NCI-H510A treated with DMSO at 0.1 percent for 48 hours (cell line): ENCODE measurements at regions not wholly inside any gene's neighbourhood (a gene's known extent, or its start where the extent isn't known, plus 50 kb on each side); places are given as distances from the start of the nearest gene placed in this dataset.

Source experiments
- DNase-seq: peaks from one replicate; lab custom pipeline; 2025; lab: John Stamatoyannopoulos, UW

DNA sequence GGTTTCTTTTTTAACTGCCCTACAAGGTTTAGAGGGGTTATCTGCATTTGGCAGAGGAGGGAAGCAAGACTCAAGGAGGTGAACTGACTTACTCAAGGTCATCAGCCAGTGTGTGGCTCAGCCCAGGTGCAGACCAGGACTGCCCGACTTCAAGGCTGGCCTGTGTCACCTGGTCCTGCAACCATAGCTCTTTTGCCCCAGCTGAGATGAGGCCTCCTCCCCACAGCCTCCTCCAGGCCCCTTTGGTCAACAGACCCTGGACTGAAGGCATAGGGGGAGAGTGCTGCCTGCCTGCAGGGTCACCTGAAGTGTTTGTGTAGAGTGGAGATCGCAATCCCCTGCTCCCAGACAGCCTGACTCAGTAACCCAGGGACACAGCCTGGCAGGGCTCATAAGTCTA, 168.5 kb upstream of the GLI2 start:
- no peak for DNase-seq

DNA sequence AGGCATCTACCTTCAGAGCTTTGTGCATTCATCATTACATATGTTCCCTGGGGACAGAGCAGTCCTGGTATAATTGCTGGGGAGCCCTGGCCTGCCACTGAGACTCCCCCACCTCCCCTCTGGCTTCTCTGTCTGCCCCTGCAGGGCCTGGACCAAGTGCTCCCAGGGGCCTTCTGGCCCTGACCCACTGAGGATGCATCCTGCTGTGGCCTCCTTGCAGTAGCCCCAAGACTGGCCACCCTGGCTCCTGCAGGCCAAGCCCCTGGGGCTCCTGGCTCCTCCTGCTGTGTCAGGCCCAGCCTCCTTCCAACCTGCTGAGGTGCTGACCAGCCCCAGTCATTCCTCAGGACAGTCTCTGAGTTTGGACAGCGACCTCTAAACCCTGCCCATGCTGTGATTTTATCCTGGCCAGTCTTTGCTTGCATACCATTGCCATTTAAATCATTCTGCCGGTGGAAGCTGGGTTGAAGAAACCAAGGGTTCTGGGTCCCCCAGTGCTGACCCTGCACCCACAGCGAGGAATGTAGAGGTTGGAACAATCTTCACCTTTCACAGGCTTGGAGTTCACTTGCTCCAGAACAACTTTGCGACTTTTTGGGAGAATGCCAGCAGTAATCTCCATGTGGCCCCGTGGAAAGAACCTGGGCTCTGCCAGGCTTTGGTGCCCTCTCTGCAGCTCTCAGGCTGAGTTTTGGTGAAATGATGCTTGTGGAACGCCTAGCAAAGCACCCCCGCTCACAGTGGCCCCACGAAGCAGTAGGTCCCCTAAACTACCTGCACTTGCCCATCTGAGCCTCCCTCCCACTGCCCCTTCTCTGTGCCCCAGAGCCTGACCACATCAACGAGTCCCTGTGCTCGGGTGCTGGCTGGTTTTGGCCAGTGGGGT, 167.3 kb upstream of the GLI2 start:
- no peak for DNase-seq

DNA sequence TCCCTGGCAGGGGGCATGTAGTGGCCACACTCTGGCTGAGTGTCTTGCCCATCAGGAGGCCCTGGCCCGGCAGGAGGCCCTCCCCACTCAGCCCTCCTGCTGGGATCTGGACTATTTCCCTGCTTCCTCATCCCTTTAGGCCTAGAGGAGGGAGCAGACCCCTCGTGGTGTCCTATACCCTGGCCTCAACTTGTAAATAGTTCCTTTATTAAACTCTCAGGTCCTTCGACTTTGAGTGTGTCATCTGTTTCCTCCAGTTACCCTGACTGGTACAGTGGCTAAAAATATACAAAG, 166.7 kb upstream of the GLI2 start:
- DNase-seq, result no peak

DNA sequence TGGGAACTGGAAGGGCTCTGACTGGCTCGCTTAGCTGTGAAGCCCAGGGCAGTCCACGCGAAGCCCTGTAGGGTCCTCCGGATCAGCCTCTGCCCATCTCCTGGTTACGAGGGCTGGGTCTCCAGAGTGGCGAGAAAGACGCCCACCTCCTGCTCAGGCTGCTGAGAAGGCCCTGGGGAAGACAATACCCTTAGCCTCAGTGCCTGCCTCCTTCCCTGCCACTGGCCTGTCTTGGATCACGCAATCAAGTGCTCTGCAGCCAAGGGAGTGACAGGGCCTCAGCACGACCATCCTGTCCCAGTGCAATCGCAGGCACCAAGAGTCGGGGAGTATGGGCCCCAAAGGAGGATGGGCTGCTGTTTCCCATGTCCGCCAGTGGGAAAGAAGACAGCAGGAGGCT, 165.7 kb upstream of the GLI2 start:
- no peak for DNase-seq

DNA sequence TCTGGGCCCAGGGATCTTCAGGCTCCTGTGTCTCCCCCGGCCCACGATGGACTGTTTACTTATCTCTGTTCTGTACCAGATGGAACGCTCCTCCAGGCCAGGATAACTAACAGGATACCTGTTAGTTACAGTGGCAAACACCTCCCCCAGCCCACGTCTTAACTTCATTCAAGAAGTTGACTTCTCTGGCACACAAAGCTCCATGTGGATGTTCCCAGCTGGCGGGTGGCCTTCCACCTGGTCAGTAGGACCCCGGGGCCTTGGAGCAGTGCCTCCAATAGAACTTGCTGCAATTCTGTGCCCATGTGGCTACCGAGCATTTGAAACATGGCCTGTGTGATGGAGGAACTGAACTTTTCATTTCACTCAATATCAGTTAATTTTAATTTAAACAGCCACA, 165.1 kb upstream of the GLI2 start:
- DNase-seq, result no peak

DNA sequence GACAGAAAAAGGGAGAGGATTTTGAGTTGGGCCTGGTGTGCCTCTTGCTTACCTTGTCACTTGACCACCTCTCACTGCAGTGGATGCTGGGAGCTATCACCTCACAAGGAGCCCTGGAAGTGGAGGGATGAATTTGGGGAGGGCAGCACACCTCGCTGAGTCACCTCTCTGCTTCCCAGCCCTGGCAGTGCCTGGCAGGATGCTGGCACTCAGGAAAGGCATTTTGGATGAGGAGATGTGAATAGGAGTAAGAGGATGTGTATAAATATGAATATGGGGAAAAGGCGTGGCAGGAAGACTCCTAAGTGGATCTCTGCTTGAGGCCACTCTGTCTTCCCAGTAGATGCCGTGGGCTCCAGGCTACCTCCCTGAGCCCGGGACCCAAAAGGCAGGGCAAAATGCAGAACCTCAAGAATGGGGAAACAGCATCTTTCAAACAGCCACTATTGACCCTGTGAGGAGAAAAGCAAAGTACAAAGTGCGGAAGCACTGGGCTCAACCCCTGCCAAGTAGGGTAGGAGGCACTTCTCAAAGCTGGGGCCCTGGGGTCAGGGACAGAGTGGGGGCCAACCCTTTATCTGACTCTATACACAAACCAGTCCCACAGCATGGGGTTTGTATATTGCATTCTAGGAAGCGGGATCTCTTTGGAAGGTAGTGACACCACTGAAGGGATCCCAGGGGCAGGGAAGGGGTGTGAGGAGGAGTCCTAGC, 164.5 kb upstream of the GLI2 start:
- DNase-seq, result no peak

DNA sequence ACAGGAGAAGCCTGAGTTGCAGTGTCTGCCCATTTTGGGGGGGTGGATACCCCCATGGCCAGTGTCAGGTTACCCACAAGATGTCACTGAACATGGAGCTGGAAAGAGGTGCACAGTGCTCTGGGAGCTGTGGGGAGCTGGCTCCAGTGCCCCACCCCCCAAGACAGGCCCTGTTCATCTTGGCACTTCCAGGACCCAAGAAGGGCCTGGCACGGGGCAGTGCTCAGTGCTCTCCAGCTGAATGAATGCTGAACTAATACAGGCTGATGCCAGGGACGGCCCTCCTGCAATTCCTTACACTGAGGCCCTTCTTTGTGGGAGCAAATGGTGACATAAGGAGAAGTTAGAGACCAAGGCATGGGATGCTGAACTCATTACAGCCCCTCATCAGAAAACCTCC, 163.4 kb upstream of the GLI2 start:
- DNase-seq, result no peak

DNA sequence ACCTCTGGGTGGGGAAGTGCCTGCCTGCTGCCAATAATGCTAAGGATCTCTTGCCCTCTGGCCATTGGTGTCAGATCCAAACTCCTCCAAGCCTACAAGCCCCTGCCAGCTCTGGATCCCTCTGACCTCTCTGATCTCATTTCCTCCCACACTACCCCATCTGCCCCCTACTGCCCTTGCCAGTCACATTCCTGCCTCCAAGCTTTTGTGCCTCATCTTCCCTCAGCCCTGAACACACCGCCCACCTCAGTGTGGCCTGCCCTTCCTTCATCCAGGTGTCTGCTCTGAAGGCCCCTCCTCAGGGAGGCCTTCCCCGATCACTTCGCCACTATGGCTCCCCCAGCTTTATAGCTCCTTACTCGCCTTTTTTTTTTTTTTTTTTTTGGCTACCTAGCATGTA, 161.0 kb upstream of the GLI2 start:
- no peak for DNase-seq

DNA sequence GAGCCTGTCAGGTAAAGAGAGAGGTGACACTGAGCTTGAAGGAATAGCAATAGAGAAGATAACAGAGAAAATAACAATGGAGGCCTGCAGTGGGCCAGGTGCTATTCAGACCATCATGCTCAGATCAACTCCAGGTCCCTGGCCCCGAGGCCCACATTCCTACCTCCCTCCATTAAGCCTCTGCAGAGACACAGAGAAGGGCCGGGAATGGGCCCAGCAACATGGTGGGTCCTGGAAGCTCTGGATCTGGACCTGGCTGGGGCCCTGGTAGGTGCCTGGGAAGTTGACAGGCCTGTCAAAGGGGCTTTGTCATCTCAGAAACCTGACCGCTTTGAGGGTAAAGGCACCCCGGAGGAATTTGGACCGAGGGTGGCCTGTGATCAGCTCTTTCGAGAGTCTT, 159.7 kb upstream of the GLI2 start:
- no peak for DNase-seq

DNA sequence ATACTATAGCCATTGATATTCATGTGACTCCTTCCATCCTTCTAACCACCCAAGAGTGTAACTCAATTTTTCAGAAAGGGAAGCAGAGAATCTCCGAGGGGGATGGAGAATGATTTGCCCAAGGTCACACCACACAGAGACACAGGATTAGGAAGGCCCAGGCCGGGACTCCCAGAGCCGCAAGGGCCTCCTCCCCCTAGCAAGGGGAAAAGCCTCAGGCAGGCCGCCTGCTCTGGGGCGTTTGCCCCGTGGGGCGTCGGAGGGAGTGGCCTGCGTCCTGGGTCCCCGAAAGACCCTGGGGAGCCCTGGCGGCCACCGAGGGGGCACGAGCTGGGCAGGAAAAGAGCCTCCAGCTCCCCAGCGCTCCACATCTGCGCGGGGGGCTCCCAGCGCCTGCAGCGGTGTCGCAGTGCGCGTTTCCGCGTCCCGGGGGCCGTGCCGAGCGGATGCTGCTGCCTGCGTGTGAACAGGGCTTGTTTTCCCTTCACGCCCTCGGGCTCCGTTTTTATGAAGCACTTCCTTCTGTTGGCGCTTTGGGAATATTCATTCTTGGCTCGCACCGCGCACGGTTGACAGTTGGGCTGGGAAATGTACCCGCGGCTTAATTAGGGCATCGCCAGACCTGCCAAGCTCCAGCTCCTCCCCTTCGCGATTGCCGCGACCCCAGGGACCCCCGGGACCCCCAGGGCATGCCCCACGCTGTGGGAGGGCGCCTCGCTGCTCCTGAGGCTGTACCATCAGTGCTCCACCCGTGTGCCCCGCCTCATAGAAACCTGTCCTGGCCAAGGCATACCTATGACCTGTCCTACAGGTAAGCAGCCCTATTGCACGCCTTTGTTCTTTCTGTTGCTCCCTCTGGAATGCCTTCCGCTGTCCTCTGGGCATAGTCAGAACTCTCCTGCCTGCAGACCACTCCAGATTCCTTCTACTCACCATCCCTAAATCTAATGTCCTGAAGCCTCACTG, 158.9 kb upstream of the GLI2 start:
- no peak for DNase-seq

DNA sequence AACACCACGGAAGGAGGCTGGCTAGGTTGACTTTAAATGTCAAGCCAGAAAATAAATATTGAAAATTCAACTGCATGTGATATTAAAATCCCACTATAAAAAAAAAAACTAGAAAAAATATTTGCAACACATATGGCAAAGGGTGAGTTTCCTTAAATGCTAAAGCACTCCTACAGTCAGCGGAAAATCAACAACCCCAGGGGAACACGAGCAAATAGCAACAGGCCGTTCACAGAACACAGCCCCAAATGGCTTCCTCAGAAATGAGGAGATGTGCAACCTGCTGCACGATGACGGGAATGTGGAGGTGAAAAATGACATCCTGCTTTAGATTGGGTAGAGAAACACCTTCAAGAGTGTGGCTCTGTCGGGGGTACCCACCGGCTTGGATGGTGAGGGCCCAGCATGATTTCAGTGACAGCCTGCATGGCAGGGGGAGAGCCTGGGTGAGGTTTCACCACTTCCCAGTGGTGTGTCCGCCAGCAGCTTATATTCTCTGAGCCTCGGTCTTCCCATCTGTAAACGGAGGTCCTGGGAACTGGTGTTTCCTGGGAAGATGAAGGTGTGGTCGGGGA, 157.9 kb upstream of the GLI2 start:
- DNase-seq, result no peak

DNA sequence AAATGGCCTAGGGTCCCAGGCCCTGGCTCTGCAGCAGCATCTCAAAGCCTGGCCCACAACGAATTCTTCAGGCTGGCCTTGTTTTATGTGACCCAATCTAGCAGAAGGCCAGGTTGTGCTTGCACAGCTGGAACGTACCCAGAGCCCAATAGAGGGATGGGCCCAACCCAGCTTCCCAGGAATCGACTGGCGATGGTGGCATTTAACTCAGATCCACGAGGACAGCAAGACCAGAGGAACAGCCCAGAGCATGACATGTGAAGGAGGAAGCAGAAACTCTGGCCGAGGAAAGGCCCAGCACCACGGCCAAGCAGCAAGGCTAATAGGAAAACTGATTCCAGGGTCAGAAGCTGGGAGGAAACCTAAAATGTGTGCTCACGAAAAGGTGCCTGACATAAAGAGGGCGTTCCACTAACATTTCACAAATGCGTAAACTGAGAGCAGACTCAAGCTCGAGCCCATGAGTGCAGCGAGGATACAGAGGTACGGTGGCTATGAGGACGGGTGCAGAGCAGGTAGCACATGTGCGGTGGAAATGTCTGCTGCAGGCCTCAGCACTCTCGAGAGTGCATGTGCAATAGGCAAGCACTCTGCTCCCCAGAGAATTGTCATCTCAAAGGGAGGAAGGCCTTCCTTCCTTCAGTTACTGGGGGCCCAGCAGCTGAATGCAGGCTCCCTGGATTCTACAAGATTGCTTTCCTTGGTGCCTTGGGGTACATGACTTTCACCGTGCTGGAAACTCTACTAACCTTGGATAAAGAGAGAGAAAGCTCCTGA, 156.9 kb upstream of the GLI2 start:
- no peak for DNase-seq

DNA sequence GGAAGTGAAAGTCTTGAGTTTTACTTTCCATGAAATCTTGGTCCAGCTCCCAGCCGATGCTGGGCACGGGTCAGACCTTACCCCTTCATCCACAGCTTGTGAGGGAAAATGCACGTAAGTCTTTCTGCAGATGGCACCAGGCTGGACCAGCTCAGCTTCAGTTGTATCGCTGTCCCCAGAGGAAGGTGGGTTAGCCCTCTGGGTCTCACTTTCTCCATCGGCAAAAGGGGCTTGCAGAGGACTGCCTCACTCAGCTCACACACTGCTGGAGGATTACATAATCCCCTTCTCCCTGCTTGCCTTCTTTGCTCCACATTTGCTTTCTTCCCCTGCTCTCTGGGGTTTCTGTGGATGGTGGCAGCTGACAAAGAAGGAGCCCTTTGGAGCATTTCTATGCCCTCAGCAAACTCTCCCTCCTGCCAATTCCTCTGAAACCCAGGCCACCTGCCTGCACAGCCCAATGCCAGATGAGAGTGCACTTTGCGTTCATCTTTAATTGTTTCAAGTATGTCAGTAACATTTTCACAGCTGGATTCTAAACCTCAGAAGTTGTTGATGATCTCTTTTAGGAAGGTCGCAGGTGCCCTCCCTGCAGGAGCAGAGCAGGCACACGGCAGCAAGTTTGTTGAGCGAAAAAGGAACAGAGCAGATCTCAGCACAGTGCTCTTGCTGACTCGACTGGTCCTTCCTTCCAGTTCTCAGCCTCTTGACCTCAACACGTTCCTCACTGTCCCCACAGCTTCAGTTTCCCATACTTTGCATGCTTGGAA, 155.6 kb upstream of the GLI2 start:
- no peak for DNase-seq

DNA sequence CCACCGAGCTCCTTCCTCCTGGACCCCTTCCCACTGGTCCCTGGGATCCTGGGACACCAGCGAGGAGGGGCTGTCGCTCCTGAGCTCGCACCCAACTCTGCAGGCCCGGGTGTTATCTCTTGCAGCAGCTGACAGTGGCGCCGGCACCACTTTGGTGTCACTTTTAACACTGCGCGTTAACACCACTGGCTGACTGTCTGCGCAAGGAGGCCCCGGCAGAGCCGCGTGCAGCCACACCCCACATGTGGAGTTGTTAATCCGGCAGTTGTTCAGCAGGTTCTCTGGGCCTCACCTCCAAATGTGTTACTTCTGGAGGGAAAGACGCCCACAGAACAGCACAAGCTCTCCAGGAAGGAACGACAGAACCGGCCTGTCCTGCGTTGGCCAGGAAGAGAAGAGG, 155.0 kb upstream of the GLI2 start:
- no peak for DNase-seq

DNA sequence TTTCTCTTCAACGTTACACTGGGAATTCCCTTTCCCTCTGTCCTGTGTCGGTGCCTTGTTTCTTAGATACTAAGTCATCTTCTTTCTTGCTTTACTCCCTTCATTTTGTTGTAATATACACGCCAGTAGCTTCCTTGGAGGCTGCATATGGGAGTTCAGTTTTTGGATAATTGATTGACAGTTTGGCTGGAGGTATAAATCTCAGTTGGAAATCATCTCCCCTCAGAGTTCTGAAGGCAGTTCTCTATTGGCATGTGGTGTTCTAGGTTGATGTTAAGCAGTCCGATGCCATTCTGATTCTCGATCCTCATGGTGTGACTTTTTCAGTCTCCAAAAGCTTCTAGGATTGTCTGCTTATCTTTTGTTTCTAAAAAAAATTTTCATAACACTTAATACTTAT, 152.5 kb upstream of the GLI2 start:
- no peak for DNase-seq

DNA sequence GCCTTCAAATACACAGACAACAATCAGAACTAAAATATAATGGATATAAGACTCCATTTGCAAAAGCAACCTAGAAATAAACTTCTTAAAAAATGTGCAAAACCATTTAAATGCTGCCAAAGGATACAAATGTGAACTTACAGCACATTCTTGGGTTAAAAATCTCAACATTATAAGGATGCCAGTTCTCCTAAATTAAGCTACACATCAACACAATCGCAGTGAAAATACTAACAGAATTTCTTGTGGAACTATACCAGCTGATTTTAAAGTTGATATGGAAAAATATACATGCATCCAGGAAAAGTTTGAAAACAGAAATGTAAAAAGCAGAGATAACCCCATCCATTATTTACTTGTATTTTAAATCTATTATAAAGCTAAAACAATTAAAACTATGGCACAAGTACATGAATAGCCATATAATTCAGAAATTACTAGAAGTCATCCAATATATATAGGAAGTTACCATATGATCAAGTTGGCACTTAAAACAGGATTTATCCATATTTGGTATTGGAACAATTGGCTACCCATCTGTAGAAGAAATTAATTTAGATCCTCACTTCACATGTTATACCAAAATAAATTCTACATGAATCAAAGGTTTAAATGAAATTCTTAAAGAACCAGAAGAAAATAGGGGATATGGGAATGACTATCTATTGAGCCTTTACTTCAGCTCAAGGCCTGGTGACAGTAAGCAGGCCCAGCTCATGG, 151.7 kb upstream of the GLI2 start:
- DNase-seq, result no peak

DNA sequence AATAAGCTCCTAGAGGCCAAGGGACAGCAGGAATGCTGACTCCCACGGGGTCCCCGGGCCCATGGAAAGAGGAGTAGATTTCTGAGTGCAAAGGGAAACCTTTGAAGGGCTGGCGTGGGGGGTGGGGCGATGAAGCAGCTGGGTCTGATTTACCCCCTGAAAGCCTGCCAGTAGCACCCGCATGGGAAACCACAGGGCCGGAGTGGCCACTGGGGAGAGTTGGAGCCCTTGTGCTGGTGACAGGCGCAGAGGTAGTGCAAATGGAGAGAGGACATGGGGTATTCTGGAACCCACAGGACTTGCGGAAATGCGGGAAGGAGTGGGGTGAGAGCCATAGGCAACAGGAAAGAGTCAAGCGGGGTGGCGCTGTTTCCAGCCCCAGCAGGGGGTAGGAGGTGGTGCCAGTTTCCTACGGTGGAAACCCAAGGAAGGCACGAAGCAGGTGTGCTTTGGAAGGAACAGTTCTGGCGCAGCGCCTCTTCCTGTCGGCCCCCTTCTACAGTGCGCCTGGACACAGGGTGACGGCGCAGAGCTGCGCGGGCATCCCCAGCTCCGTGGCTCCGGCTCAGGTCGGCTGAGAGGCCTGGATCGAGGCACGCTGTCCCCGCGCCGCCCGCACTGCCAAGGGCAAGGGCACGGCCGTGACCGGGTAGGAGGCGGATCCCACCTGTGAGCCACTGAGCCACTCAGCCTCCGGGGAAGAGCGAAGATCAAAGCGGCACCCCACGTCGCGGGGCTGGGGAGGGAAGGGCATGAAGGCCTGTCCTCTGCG, 149.0 kb upstream of the GLI2 start:
- no peak for DNase-seq

DNA sequence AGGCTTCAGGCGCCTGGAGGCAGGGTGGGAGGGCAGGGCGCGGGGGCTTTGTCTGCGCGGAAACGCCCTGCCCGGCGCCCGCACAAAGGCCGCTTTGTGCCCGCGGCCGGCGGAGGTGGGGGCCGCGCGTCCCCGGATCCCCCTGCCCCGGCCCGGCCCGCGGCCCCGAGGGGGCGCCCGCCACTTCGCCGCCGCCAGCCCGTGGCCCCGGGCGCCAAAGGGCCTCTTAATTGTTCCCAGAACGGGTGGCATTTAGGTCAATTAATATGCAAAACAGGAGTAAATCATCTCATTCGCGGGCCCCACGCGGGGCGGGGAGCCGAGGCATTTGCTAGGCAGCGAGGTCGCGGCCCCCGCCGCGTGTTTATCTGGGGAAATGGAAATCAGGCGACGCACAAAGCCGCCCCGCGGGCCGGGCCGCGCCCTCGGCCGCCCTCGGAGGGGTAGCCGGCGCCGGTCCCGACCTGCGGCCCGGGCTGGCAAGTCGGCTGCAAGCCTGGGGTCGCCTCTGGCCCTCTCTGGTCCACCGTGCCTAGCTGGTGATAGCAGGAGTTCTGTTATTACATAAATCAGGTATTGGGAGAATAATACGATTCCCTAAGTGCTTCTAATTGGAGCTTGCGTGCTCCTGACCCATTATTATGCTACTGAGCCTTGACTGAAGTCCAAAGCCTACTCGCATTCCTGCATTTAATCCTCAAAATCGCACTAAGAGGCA, 148.2 kb upstream of the GLI2 start:
- no peak for DNase-seq

DNA sequence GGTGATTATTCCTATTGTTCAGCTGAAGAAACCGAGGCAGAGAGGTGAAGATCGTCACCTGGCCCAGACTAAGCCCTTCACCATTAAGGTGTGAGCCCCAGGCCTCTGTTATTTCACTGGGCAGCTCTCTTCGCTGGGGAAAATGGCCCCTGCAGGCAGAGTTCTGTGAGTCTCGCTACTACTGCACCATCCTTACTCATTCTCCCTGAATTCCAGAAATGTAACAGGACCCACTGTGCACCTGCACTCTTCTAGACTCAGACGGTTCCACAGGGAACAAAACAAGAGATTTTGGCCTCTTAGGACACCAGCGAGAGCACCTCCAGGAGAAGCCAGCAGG, 147.7 kb upstream of the GLI2 start:
- no peak for DNase-seq
